ENCODE measurements at regions not wholly inside any gene's neighbourhood (a gene's known extent, or its start where the extent isn't known, plus 50 kb on each side); places are given as distances from the start of the nearest gene placed in this dataset.

GRCh38 chr5:57032151-57032551 is 80.2 kb upstream of the MIER3 start:
- no peak for TF ChIP-seq CTCF (conservative IDR thresholded peaks at IDR 0.05 in 1 of 2, IDR thresholded peaks at IDR 0.05 in 1 of 2; ENCODE audit: low read depth in 1 of 2, low read length in 2 of 2)
- TF ChIP-seq EZH2 (IDR thresholded peaks at IDR 0.05; ENCODE audit: low read length, missing control alignments), result no peak
